PC-9 (cell line): ENCODE measurements at regions not wholly inside any gene's neighbourhood (a gene's known extent, or its start where the extent isn't known, plus 50 kb on each side); places are given as distances from the start of the nearest gene placed in this dataset.

Experiments
- BruUV-seq: library from RNA; stranded (reverse); fragments of 400-500 nt; replicated peaks from 2 replicates; lab custom pipeline; 2021; lab: Mats Ljungman, UMichigan
- CTCF ChIA-PET: fragments of 300-600 bp; sonication (Branson Sonifier 250); formaldehyde crosslinking; loops from one replicate; lab custom pipeline; 2022; ENCODE audit warnings: antibody characterized with exemption; lab: Charles Lee
- POLR2A ChIA-PET: fragments of 300-600 bp; sonication (Branson Sonifier 250); formaldehyde crosslinking; loops from one replicate; lab custom pipeline; 2022; ENCODE audit warnings: antibody characterized with exemption; ENCODE audit not compliant: unreplicated experiment; lab: Charles Lee
- DNase-seq, 2 experiments: peaks; one replicate each; pipeline versions ENCODE4 v3.0.0 to v3.0.0-alpha.2; 2015 to 2022; ENCODE audit warnings: mixed read lengths in 1 of 2
- H2AFZ ChIP-seq: fragments of 200-600 bp; sonication (generic); 2 replicates; pipeline ENCODE4 v1.8.1; 2017; ENCODE audit warnings: antibody characterized with exemption
- H3F3A ChIP-seq: fragments of 200-600 bp; sonication (generic); 2 replicates; pipeline ENCODE4 v1.8.1; 2017; ENCODE audit warnings: antibody characterized with exemption, mild to moderate bottlenecking, low read depth; ENCODE audit not compliant: insufficient read depth
- H3K27ac ChIP-seq: fragments of 200-600 bp; sonication (generic); 2 replicates; pipeline ENCODE4 v1.6.1; 2016; ENCODE audit warnings: mixed run types
- H3K27me3 ChIP-seq: fragments of 200-600 bp; sonication (generic); 2 replicates; pipeline ENCODE4 v1.6.1; 2016; ENCODE audit warnings: low read depth, mixed run types; ENCODE audit not compliant: insufficient read depth
- H3K36me3 ChIP-seq: fragments of 200-600 bp; sonication (generic); 2 replicates; pipeline ENCODE4 v1.6.1; 2016; ENCODE audit warnings: low read depth, mixed run types
- H3K4me1 ChIP-seq: fragments of 200-600 bp; sonication (generic); replicated peaks from 2 replicates; pipeline ENCODE4 v1.6.1; 2016; ENCODE audit warnings: mixed run types; ENCODE audit not compliant: insufficient read depth
- H3K4me2 ChIP-seq: fragments of 200-600 bp; sonication (generic); 2 replicates; pipeline ENCODE4 v1.6.1; 2017; ENCODE audit warnings: mixed run types
- H3K4me3 ChIP-seq: fragments of 200-600 bp; sonication (generic); 2 replicates; pipeline ENCODE4 v1.6.1; 2016; ENCODE audit warnings: mixed run types
- H3K79me2 ChIP-seq: fragments of 200-600 bp; sonication (generic); 2 replicates; pipeline ENCODE4 v1.6.1; 2017; ENCODE audit warnings: low read depth, mixed run types
- H3K9me2 ChIP-seq: fragments of 200-600 bp; sonication (generic); 2 replicates; pipeline ENCODE4 v1.8.1; 2017; ENCODE audit warnings: mild to moderate bottlenecking; ENCODE audit not compliant: insufficient read depth
- H3K9me3 ChIP-seq: fragments of 200-600 bp; sonication (generic); 2 replicates; pipeline ENCODE4 v1.8.1; 2016; ENCODE audit warnings: low read depth; ENCODE audit not compliant: insufficient read depth
- H4K20me1 ChIP-seq: fragments of 200-600 bp; sonication (generic); 2 replicates; pipeline ENCODE4 v1.8.1; 2017; ENCODE audit not compliant: insufficient read depth
- CTCF ChIP-seq: fragments of 200-600 bp; sonication (generic); conservative IDR thresholded peaks from 2 replicates; pipeline ENCODE4 v1.6.1; 2017; ENCODE audit warnings: mixed run types, antibody characterized with exemption, mild to moderate bottlenecking, moderate library complexity
- EZH2 ChIP-seq: fragments of 200-600 bp; sonication (generic); IDR thresholded peaks from 2 replicates; pipeline ENCODE4 v1.8.0; 2017; ENCODE audit warnings: antibody characterized with exemption, low read depth
- intact Hi-C: fragments of 100-400 bp; cut with micrococcal nuclease; formaldehyde crosslinking; loops from one replicate; pipeline ENCODE4 v1.10.0; 2022; ENCODE audit not compliant: unreplicated experiment

- H3K9me3 ChIP-seq, result no peaks in the 10 kb centered on the region
Observed at GRCh38 chr2:235244255-235245220, 249.3 kb upstream of the AGAP1 start.

GRCh38 chr2:235247001-235247400, 246.8 kb upstream of the AGAP1 start:
- H3K9me3 ChIP-seq, result no peaks in the 10 kb centered on the region
- no peaks in the 10 kb centered on the region for H3K4me1 ChIP-seq
- H3K27me3 ChIP-seq, result no peaks in the 10 kb centered on the region
- TF ChIP-seq EZH2, result no peak
- no peak for TF ChIP-seq CTCF
- H3K79me2 ChIP-seq, result no peaks in the 10 kb centered on the region
- no peaks in the 10 kb centered on the region for H3K36me3 ChIP-seq
- no peak overlapping the region for H3K27ac ChIP-seq
- POLR2A ChIA-PET, result no interaction called here
- H3K4me2 ChIP-seq, result no peak overlapping the region
- no peak for DNase-seq
- no peaks in the 10 kb centered on the region for H3F3A ChIP-seq
- H4K20me1 ChIP-seq, result no peaks in the 10 kb centered on the region
- intact Hi-C loops, result no loop called here
- no peaks in the 10 kb centered on the region for H3K9me2 ChIP-seq
- H3K4me3 ChIP-seq, result no peak overlapping the region
- CTCF ChIA-PET, result no interaction called here
- no peak overlapping the region for H2AFZ ChIP-seq
- BruUV-seq, result no TSS peak

More at GRCh38 chr2:235244255-235245220, 249.3 kb upstream of the AGAP1 start:
- no peaks in the 10 kb centered on the region for H3K79me2 ChIP-seq
- H4K20me1 ChIP-seq, result no peaks in the 10 kb centered on the region
- no peak overlapping the region for H3K4me3 ChIP-seq
- no peaks in the 10 kb centered on the region for H3F3A ChIP-seq
- no peaks in the 10 kb centered on the region for H3K27me3 ChIP-seq
- TF ChIP-seq EZH2 (no peak), CTCF (no peak)
- no peaks in the 10 kb centered on the region for H3K4me1 ChIP-seq
- no peak for DNase-seq
- BruUV-seq, result no TSS peak
- H3K36me3 ChIP-seq, result no peaks in the 10 kb centered on the region
- H2AFZ ChIP-seq, result no peak overlapping the region
- intact Hi-C loops, result no loop called here
- no peaks in the 10 kb centered on the region for H3K9me2 ChIP-seq
- H3K4me2 ChIP-seq, result no peak overlapping the region
- POLR2A ChIA-PET, result interaction anchor here (0.6 kb wide), 2 partner anchors 17 to 35 kb away, joined by 4 to 5 read pairs; no protein-coding TSS in a partner anchor
- H3K27ac ChIP-seq, result no peak overlapping the region
- CTCF ChIA-PET, result no interaction called here

- no peaks in the 10 kb centered on the region for H3K4me1 ChIP-seq
- no peak for DNase-seq
- BruUV-seq, result no TSS peak
- H4K20me1 ChIP-seq, result no peaks in the 10 kb centered on the region
- no peaks in the 10 kb centered on the region for H3F3A ChIP-seq
- no peak overlapping the region for H3K4me3 ChIP-seq
- H3K36me3 ChIP-seq, result no peaks in the 10 kb centered on the region
- H3K27ac ChIP-seq, result no peak overlapping the region
- POLR2A ChIA-PET, result no interaction called here
- CTCF ChIA-PET, result interaction anchor here (0.6 kb wide), 1 partner anchor 129 kb away, joined by 3 read pairs; no protein-coding TSS in a partner anchor
- TF ChIP-seq EZH2 (no peak), CTCF (no peak)
- intact Hi-C loops, result no loop called here
- no peaks in the 10 kb centered on the region for H3K79me2 ChIP-seq
- no peak overlapping the region for H2AFZ ChIP-seq
- no peaks in the 10 kb centered on the region for H3K9me3 ChIP-seq
- no peak overlapping the region for H3K4me2 ChIP-seq
- H3K9me2 ChIP-seq, result no peaks in the 10 kb centered on the region
- no peaks in the 10 kb centered on the region for H3K27me3 ChIP-seq
Observed at GRCh38 chr2:235255693-235256092, 238.2 kb upstream of the AGAP1 start.
